HG02870 (cell line): ENCODE measurements at regions not wholly inside any gene's neighbourhood (a gene's known extent, or its start where the extent isn't known, plus 50 kb on each side); places are given as distances from the start of the nearest gene placed in this dataset.
"Not testable (repeated sequence)": the region's sequence is repeated elsewhere in the genome, so short reads cannot be mapped to it uniquely, and the experiment has no call there.

ENCODE experiments used
- ATAC-seq: cut with Tn5 transposase; IDR thresholded peaks from one replicate; pipeline ENCODE4 v1.9.1; 2021; ENCODE audit warnings: mild to moderate bottlenecking, moderate library complexity; ENCODE audit not compliant: unreplicated experiment

DNA sequence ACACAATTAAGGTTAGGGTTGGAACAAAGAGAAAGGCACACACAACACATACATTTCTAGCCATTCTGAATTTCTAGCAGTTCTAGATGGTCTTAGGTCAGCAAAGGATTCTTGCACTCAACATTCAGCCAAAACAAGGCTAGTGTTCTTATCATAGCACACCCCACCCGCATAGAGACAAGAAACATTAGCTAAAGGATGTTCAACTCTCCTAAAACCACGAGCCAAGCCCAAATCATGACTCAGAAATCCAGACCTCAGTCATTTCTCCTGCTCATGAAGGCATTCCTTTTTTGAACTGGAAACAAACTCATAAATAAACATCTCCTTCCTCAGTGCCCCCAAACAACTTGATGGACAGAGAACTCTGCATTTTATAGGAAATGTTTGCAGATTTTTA is 293.0 kb upstream of the NOTCH2NLA start:
- not testable (repeated sequence) for ATAC-seq

DNA sequence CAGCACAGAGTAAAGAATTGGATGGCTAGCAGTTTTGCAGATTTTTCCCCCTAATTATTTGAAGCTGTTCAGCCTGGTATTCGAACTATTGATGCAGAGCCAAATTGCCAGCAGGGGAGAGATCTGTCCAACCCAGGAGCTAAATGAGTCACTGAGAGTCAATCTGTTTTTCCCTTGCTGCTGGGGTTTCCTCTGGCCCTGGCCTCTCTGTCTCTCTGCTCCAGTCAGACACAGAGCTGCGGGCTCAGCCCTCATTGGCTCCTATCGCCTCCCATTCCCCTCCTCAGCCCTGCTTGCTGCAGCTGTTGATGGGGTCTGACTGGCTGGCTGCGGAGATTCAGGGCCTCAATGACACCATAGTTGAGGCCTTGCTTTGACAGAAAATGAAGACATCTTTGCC is 284.9 kb upstream of the NOTCH2NLA start:
- not testable (repeated sequence) for ATAC-seq

DNA sequence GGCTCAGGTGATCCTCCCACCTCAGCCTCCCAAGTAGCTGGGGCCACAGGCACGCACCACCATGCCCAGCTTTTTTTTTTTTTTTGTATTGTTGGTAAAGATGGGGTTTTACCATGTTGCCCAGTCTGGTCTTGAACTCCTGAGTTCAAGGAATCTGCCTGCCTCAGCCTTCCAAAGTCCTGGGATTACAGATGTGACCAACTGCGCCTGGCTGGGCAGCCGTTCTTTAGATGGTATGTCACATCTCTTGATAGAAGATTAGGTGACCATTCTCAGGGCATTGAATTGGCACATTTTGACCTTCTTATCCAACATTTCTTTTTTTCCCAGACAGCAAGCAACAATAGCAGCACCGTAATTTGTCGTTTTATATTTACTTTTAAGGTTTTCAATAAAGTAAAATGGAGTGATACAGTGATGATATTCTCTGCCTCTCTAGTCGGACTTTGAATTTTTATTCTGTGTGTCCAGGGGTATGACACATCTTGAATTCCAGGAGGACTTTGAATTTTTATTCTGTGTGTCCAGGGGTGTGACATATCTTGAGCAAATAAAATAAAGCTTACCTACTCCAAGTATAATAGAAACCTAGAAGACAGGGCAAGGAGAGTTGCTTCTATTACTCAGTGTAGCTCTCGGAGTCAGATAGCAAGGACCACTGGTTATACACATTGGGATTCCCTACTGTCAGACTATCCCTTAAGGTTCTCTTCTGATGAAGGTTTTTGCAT is 282.4 kb upstream of the NOTCH2NLA start:
- ATAC-seq = not testable (repeated sequence)

DNA sequence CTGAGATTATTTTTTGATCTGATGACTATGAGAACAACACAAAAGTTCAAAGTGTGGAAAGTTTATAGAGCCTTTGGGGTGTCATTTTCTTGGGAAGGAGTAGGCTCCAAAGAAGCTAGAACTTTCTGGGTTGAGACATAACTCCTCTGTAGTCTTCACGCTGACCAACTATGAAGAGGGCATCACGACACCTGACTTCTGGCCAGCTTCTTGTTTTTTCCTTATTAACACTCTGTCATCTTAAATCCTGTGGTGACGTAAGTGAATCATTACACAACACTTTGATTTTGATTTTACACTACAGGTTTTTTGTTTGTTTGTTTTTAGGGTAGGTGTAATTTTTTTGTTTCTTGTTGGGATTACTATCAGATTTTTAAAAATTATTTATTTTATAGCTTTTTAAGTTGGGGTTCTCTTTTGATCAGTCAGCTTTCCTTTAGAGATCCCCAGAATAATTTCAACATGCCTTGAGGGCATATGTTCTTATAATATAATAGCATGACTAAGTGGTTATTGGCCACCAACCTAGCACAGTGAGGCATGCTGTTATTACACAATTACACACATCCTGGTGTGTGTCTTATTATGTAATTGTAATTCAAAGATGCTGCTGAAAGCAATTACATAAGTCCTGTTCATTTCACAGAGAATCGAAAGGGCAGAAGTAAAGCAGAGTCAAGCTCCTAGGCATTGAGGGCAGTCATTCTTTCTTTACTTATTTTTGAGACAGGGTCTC is 281.6 kb upstream of the NOTCH2NLA start:
- not testable (repeated sequence) for ATAC-seq

DNA sequence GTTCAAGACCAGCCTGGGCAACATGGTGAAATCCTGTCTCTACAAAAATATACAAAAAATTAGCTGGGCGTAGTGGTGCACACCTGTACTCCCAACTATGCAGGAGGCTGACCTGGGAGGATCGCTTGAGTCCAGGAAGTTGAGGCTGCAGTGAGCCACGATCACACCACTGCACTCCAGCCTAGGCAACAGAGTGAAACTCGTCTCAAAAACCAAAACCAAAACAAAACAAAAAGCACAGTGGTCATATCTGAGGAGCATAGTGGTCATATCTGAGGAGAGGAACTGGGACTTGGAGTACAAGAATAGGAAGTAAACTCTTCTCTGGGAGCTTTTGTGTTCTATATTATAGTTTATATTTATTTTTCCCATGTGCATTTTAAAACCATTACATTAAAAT is 275.3 kb upstream of the NOTCH2NLA start:
- ATAC-seq = not testable (repeated sequence)

DNA sequence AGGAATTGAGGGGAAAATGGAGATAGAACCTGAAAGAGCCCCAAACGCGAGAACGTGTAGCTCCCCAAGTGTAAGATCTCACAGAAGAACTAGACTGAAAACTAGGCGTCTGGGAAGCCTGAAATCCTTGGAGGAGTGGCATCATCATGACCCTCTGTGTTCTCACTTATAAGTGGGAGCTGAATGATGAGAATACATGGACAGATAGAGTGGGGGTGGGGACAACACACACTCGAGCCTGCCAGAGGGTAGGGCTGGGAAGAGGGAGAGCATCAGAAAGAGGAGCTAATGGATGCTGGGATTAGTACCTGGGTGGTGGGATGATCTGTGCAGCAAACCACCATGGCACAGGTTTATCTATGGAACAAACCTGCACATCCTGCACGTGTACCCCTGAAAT is 258.7 kb upstream of the NOTCH2NLA start:
- not testable (repeated sequence) for ATAC-seq

DNA sequence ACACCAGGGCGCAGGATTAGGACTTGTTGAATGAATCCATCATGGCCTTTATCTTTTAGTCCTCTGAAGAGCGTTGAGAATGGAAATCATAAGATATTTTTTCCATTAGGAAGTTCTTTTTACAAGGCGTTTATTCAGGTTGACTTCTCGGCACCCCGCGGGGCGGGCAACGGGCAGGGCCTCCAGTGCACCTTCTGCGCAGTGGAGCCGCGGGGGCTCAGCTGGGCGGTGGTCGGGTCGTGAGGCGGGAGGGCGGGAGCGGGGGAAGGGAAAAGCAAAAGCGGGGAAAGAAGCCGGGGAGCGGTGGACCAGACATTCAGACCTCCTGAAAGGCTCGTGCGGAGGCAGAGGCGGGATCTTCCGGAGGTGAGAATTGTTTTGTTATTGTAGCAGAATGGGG is 258.3 kb upstream of the NOTCH2NLA start:
- not testable (repeated sequence) for ATAC-seq

DNA sequence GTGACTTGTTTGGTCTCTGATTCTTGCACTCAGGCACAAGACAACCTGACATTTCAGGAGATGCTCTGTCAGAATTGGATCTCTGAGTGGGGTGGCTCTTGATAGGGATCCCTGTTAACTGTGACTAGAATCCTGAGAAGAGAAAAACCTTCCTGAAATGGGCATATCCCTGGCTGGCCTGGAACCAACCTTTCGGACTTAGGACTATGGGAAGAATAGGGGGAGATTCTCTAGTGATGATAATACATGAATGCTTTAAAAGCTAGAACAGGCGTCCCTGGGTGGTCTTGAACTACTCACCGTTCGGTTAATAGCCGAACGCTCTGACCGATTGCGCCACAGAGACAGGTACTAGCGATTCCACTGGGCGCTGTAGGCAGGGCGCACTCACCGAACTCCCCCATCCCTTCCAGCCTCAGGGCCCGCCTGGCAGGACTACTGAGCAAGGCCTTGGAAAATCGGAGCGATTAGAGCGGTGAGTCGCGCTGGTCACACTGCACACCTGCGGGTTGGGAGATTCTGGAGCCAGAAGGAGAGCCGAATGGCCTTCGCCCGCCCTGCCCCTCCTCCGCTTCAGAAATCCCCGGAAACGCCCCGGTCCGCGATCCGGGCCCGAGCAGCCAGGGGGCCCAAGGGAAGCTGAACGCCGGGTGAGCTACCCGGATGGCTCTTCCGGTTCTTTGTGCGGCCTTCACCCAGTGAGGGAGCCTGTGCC is 257.6 kb upstream of the NOTCH2NLA start:
- not testable (repeated sequence) for ATAC-seq

DNA sequence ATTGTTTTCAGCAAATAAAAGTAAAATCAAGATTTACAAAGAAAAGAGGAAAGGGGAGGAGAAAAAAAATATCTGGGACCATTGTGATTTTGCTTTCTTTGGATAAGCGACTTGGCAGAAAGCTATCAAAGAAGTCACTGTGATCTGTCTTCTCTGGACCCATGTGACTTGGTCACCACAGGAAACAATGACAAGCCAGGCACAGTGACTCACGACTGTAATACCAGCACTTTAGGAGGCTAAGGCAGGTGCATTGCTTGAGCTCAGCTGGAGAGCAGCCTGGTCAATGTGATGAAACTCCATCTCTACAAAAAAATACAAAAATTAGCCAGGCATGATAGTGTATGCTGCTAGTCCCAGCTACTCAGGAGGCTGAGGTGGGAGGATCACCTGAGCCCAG is 255.4 kb upstream of the NOTCH2NLA start:
- ATAC-seq = not testable (repeated sequence)

DNA sequence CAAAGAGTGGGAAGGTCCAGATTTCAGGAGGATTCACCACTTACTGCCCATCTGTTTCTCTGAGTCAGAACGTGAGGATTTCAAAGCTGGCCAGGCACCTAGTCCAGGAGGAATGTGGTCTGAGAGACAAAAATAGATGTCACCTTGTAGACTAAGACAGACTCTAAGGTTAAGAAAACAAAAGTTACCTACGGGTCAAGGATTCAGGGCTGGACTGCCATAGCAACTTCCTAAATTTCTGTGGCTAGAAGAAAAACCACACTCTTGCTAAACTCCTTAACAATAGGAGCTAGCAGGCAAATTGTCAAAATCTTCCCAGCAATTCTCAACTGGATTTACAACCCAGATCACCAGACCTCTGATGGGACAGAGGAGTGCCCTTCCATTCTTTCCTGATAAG is 250.4 kb upstream of the NOTCH2NLA start:
- not testable (repeated sequence) for ATAC-seq

DNA sequence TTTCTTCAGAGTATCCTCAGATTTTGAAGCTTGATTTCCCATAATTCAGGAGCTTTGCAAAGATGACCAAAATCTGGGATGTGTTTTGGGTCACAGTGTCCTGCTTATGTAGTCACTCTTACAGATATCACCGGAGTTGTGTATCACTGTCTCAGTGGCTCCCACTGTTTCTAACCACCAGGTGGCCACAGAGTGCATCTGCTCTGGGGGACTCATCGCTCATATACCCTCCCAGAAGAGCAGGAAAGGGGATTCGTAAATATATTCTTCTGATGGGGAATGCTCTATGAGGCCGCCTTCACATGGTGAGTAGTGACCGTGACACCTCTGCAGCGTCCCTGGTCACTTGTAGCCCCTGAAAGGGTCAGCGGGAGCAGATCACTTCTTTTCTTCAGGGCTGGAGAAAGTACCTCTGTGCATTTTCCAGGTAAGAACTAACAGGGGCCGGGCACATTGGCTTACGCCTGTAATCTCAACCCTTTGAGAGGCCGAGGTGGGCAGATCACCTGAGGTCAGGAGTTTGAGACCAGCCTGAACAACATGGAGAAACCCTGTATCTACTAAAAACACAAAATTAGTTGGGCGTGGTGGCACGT is 249.4 kb upstream of the NOTCH2NLA start:
- not testable (repeated sequence) for ATAC-seq

DNA sequence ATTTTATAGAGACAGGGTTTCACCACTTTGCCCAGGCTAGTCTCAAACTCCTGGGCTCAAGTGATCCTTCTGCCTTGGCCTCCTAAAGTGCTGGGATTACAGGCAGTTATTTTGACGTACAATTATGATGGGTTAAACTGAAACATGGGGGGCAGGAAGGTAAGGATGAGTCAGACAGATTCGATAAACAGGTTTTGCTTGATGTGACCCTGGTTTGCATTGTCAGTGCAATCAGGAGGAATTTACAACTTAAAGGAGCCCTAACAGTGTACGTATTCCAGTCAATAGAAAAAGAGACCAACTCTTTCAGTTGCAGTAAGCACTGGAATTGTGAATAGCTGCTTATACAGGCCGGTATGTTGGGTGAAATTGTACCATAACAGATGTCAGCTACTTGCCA is 246.3 kb upstream of the NOTCH2NLA start:
- not testable (repeated sequence) for ATAC-seq

DNA sequence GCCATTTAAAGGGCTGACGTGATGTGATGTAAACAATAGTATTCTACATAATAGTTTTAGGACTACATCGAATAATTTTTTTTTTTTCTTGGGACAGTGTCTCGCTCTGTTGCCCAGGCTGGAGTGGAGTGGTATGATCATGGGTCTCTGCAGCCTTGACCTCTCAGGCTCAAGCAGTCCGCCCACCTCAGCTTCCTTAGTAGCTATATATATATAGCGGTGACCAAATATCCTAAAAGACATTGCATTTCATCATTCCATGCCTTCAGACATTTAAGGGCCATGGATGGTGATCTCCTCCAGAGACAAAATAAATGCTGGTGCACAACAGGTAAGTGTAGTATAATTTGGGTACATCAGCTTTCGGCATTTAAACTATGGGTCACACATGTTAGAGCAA is 245.4 kb upstream of the NOTCH2NLA start:
- not testable (repeated sequence) for ATAC-seq

DNA sequence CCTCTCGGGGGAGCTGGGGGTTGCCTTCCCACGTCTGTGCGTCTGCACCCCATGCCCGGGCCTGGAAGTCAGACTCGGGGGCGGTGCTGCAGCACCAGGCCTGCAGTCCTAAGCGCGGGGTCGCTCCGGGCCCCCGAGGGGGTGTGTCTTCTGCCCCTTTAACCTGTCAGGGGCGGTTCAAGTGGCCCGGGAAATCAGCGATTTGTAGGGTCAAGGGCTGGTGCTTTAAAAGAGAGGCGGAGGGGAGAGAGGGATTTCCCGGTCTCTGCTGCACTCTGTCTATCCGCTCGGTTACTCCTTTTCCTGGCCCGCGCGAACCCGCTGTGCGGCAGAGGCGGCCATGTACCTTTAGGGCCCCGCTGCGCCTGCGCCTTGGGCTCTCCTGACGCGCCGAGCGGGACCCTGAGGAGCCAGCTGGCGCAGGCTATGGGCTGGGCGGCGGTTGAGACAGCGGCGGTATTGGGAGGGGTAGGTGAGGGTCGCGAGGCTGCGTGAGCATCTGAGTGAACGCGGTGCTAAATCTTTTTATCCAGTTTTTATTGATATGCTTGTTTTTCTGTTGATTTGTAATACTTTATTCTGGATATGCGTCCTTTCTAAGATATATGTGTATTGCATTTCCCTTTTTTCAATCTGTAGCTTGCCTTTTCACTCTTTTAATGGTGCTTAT is 243.5 kb upstream of the NOTCH2NLA start:
- ATAC-seq = peak; percentile 63

DNA sequence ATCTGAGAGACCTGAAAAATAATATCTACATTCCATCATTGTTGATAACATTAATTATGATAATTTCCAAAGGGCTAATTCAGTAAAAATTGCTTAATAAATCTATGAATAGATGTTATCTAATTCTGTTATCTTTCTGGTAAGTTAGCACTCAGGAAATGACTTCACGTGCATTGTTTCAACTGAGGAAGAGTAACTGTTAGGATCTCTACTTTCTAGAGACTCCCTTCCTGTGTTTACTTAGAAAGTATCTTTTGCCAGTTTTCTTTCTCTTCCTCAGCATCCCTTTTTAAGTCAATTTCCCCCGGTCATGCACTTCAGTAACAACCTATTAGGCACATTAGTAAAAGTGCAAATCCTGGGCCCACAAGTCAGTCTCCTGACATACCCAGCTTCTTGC is 231.1 kb upstream of the NOTCH2NLA start:
- not testable (repeated sequence) for ATAC-seq

DNA sequence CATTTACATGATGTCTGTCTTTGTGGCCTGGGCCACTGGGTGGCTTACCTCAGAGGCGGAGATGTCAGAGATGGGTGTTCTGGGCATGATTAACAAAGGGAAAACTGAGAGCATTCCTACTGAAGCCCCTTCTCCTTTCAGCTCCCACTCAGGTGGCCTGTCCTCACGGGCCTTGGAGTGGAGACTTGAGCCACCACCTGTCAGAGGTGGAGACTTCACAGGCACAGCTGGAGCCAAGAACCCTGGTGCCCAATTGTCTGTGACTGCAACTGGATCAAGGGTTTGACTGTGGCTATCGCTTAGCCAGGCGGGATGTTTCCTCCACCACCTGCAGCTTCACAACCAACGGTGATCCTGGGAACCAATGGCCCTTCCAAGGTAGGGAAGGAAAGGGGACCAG is 230.5 kb upstream of the NOTCH2NLA start:
- not testable (repeated sequence) for ATAC-seq

DNA sequence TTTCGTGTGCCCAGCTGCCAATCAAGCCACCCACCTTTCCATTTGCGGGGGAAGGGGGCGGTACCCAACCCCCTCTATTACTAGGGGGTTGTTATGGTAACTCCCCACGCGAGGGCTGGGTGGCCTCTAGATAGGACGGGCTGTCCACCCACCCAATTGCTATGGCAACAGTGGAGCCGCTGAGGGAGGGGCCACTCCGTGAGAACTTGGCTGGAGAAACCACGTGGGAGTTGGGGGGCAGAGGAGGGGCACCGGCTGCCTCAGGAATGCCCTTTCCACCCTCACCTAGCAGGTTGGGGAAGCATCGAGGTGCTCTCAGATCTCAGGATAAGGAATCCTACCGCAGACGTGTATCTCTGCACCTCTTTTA is 220.0 kb upstream of the NOTCH2NLA start:
- not testable (repeated sequence) for ATAC-seq

DNA sequence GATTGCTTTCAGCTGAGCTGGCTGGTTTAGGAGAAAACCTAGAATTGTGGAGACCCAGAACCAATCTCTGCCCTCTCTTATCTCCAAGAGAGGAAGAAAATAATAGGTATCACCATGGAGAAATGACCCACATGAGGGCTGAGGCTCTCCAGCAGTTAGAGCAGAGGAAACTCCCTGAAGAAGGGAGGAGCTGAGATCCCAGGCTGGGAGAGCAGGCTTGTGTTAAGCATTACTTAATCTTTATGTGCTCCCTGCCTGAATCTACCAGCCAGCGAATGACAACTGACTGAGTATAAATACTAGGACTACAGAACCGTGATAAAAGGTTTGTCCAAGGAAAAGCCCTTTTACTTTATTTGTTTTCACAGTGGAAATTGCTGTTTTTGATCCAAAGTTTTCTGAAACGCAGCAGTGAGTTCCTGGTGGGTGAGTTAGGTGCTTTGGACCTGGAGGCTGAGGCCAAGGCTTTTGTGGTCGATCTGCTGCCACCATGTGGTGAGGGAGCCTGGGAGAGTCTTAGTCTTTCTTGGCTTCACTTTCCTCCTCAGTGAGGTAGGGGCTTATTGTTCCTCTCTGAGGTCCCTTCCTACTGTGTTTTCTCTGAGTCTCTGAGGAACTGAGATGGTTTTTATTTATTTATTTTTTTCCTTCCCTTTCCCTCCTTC is 219.5 kb upstream of the NOTCH2NLA start:
- not testable (repeated sequence) for ATAC-seq

DNA sequence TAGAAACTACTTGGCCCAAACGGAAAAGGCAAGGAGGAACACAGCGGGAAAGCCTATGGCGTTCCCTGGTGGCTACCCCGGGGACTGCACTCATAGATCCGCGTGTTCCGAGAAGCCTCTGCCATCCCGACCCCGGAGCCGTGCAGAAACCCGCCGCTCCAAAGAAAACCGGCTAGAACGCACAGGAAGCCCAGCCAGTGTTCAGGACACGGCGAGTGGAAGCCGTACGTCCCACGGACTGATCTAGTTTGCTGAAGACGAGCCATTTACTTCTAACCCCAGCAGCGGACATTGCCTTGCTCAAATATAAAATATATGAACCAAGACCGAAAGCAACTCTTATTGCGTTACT is 215.0 kb upstream of the NOTCH2NLA start:
- not testable (repeated sequence) for ATAC-seq
